HuH-7.5 (cell line): ENCODE measurements at regions not wholly inside any gene's neighbourhood (a gene's known extent, or its start where the extent isn't known, plus 50 kb on each side); places are given as distances from the start of the nearest gene placed in this dataset.

Experiments
- DNase-seq: peaks from one replicate; pipeline ENCODE4 v3.0.0; 2011; ENCODE audit warnings: low spot score

GRCh38 chr15:26182441-26182840 is 319.3 kb upstream of the ATP10A start:
- no peak for DNase-seq

- no peak for DNase-seq
Observed at GRCh38 chr15:26179906-26180305, 316.8 kb upstream of the ATP10A start.

GRCh38 chr15:26178640-26179220 is 315.6 kb upstream of the ATP10A start:
- DNase-seq = no peak

GRCh38 chr15:26177816-26178215 is 314.7 kb upstream of the ATP10A start:
- no peak for DNase-seq

- DNase-seq = no peak
Observed at GRCh38 chr15:26176831-26177230, 313.7 kb upstream of the ATP10A start.

GRCh38 chr15:26171266-26171665 is 308.1 kb upstream of the ATP10A start:
- DNase-seq = no peak

GRCh38 chr15:26166429-26166828 is 303.3 kb upstream of the ATP10A start:
- no peak for DNase-seq

GRCh38 chr15:26165546-26165945 is 302.4 kb upstream of the ATP10A start:
- no peak for DNase-seq

- no peak for DNase-seq
Observed at GRCh38 chr15:26160343-26160742, 297.2 kb upstream of the ATP10A start.

GRCh38 chr15:26158176-26158575 is 295.0 kb upstream of the ATP10A start:
- no peak for DNase-seq

- DNase-seq = no peak
Observed at GRCh38 chr15:26157081-26157480, 294.0 kb upstream of the ATP10A start.

- no peak for DNase-seq
Observed at GRCh38 chr15:26156051-26156450, 292.9 kb upstream of the ATP10A start.

- no peak for DNase-seq
Observed at GRCh38 chr15:26148156-26148860, 285.2 kb upstream of the ATP10A start.

GRCh38 chr15:26146202-26146601 is 283.1 kb upstream of the ATP10A start:
- no peak for DNase-seq

GRCh38 chr15:26145796-26146195 is 282.7 kb upstream of the ATP10A start:
- DNase-seq = no peak

GRCh38 chr15:26144836-26145235 is 281.7 kb upstream of the ATP10A start:
- DNase-seq = no peak

GRCh38 chr15:26143221-26143620 is 280.1 kb upstream of the ATP10A start:
- no peak for DNase-seq

GRCh38 chr15:26134812-26135211 is 271.7 kb upstream of the ATP10A start:
- no peak for DNase-seq

- DNase-seq = no peak
Observed at GRCh38 chr15:26134152-26134551, 271.0 kb upstream of the ATP10A start.

- no peak for DNase-seq
Observed at GRCh38 chr15:26132811-26133210, 269.7 kb upstream of the ATP10A start.

GRCh38 chr15:26129852-26130251 is 266.7 kb upstream of the ATP10A start:
- DNase-seq = no peak

- DNase-seq = no peak
Observed at GRCh38 chr15:26128611-26129140, 265.5 kb upstream of the ATP10A start.

GRCh38 chr15:26126819-26127387 is 263.8 kb upstream of the ATP10A start:
- DNase-seq = no peak
